MCF 10A (cell line): ENCODE measurements at regions not wholly inside any gene's neighbourhood (a gene's known extent, or its start where the extent isn't known, plus 50 kb on each side); places are given as distances from the start of the nearest gene placed in this dataset.
A peak's percentile ranks its signal among the peaks of the same experiment; 100 is the strongest.

Experiments used
- BruUV-seq: library from RNA; stranded (reverse); fragments of 400-500 nt; replicated peaks from 2 replicates; lab custom pipeline; 2021; lab: Mats Ljungman, UMichigan
- CTCF ChIA-PET: fragments of 300-600 bp; sonication (Branson Sonifier 250); formaldehyde crosslinking; extraction: SDS; loops from one replicate; lab custom pipeline; 2021; ENCODE audit warnings: antibody characterized with exemption, inconsistent platforms; lab: Yijun Ruan, JAX
- POLR2A ChIA-PET: fragments of 300-600, 350-650 bp; sonication (Branson Sonifier 250); formaldehyde crosslinking; extraction: SDS; loops from one replicate; lab custom pipeline; 2020; ENCODE audit warnings: antibody characterized with exemption, inconsistent platforms; lab: Yijun Ruan, JAX
- DNase-seq: peaks from one replicate; pipeline ENCODE4 v3.0.0-alpha.2; 2018; ENCODE audit not compliant: unreplicated experiment
- H3K27ac Mint-ChIP-seq: one replicate; pipeline ENCODE4 v1.8.0; 2022; ENCODE audit warnings: mild to moderate bottlenecking, low read depth, mixed read lengths; ENCODE audit not compliant: unreplicated experiment
- H3K27me3 Mint-ChIP-seq: one replicate; pipeline ENCODE4 v1.8.0; 2022; ENCODE audit warnings: mixed read lengths; ENCODE audit not compliant: insufficient read depth, unreplicated experiment
- H3K36me3 Mint-ChIP-seq: one replicate; pipeline ENCODE4 v1.8.0; 2022; ENCODE audit warnings: mild to moderate bottlenecking, moderate library complexity, mixed read lengths; ENCODE audit not compliant: insufficient read depth, unreplicated experiment
- H3K4me1 Mint-ChIP-seq: one replicate; pipeline ENCODE4 v1.8.0; 2022; ENCODE audit warnings: mixed read lengths; ENCODE audit not compliant: insufficient read depth, unreplicated experiment
- H3K4me3 Mint-ChIP-seq: one replicate; pipeline ENCODE4 v1.8.0; 2022; ENCODE audit warnings: mild to moderate bottlenecking, moderate library complexity, mixed read lengths; ENCODE audit not compliant: unreplicated experiment
- H3K9me3 Mint-ChIP-seq: one replicate; pipeline ENCODE4 v1.8.0; 2022; ENCODE audit warnings: mixed read lengths; ENCODE audit not compliant: unreplicated experiment
- CTCF ChIP-seq: fragments of 200-600 bp; IDR thresholded peaks from one replicate; pipeline ENCODE4 v1.8.0; 2022; ENCODE audit warnings: antibody characterized with exemption, mild to moderate bottlenecking; ENCODE audit not compliant: unreplicated experiment
- intact Hi-C: fragments of 100-400 bp; cut with micrococcal nuclease; formaldehyde crosslinking; loops from 2 replicates; pipeline ENCODE4 v1.14.1; 2022

- Mint-ChIP-seq H3K4me1 (no peaks in the 10 kb centered on the region), H3K27ac (no peak overlapping the region), H3K4me3 (no peak overlapping the region), H3K9me3 (no peaks in the 10 kb centered on the region), H3K36me3 (no peaks in the 10 kb centered on the region), H3K27me3 (no peaks in the 10 kb centered on the region)
- DNase-seq = no peak
- intact Hi-C loops = no loop called here
- BruUV-seq = no TSS peak
- CTCF ChIA-PET = interaction anchor here (0.6 kb wide), 1 partner anchor 28 kb away, joined by 4 read pairs; no protein-coding TSS in a partner anchor
- no peak for TF ChIP-seq CTCF
- POLR2A ChIA-PET = no interaction called here
Observed at GRCh38 chr14:53213761-53214160, 60.6 kb upstream of the DDHD1 start.

- POLR2A ChIA-PET = no interaction called here
- DNase-seq = peak; percentile 63
- H3K4me3 Mint-ChIP-seq = no peak overlapping the region
Observed at GRCh38 chr14:53209370-53209769, 56.2 kb upstream of the DDHD1 start.

More at GRCh38 chr14:53209370-53209769, 56.2 kb upstream of the DDHD1 start:
- TF ChIP-seq CTCF = no peak
- no peaks in the 10 kb centered on the region for H3K4me1 Mint-ChIP-seq
- intact Hi-C loops = no loop called here
- H3K27me3 Mint-ChIP-seq = no peaks in the 10 kb centered on the region
- H3K27ac Mint-ChIP-seq = no peak overlapping the region
- CTCF ChIA-PET = no interaction called here
- BruUV-seq = no TSS peak
- H3K36me3 Mint-ChIP-seq = no peaks in the 10 kb centered on the region
- no peaks in the 10 kb centered on the region for H3K9me3 Mint-ChIP-seq
